Peyer's patch (tissue), 4 donors: ENCODE measurements at regions not wholly inside any gene's neighbourhood (a gene's known extent, or its start where the extent isn't known, plus 50 kb on each side); places are given as distances from the start of the nearest gene placed in this dataset.

Source experiments
- DNase-seq, 3 donors: peaks; one replicate each; pipeline ENCODE4 v3.0.0-alpha.2; 2017 to 2019
- H3K27ac ChIP-seq, 4 donors: fragments of 200-600 bp; sonication (generic); one replicate each; pipeline ENCODE4 v1.5.1; 2016 to 2019
- H3K27me3 ChIP-seq, 2 donors: fragments of 200-600 bp; sonication (generic); one replicate each; pipeline ENCODE4 v1.5.1; 2019
- H3K36me3 ChIP-seq, 3 donors: fragments of 200-600 bp; sonication (generic); one replicate each; pipeline ENCODE4 v1.5.1; 2016 to 2019
- H3K4me1 ChIP-seq, 4 donors: fragments of 200-600 bp; sonication (generic); one replicate each; pipeline ENCODE4 v1.5.1; 2016 to 2019
- H3K4me3 ChIP-seq, 4 donors: fragments of 200-600 bp; sonication (generic); 1 replicate in 3 of 4; 2 replicates in 1 of 4; pipeline ENCODE4 v1.5.1; 2016 to 2019; ENCODE audit warnings: mild to moderate bottlenecking in 1 of 4
- H3K9me3 ChIP-seq, 4 donors: fragments of 200-600 bp; sonication (generic); one replicate each; pipeline ENCODE4 v1.5.1; 2016 to 2019; ENCODE audit warnings: mild to moderate bottlenecking in 1 of 4
- POLR2A ChIP-seq, 2 donors: fragments of 450-650 bp; IDR thresholded peaks; one replicate each; pipeline ENCODE4 v1.5.1; 2017; ENCODE audit warnings: antibody characterized with exemption in 2 of 2, mild to moderate bottlenecking in 2 of 2, moderate library complexity in 2 of 2
- TF ChIP-seq, protein P1 (sequence below), 6 experiments: fragments of 450-650 bp in 4 of 6; fragments of 200-600 bp in 2 of 6; sonication (generic) in 1 of 6; IDR thresholded peaks; one replicate each; pipeline ENCODE4 v1.5.1; 2017 to 2019; ENCODE audit warnings: antibody characterized with exemption in 6 of 6, mild to moderate bottlenecking in 3 of 6, moderate library complexity in 1 of 6

- no peaks in the 10 kb centered on the region for H3K36me3 ChIP-seq
- H3K9me3 ChIP-seq = no peaks in the 10 kb centered on the region
- H3K4me3 ChIP-seq = no peak overlapping the region
- DNase-seq = no peak
- H3K4me1 ChIP-seq = peaks cover 0 to 3% (median 0%) of the 10 kb centered on the region in 4 donors
- H3K27ac ChIP-seq = no peak overlapping the region
- no peaks in the 10 kb centered on the region for H3K27me3 ChIP-seq
- TF ChIP-seq POLR2A (IDR thresholded peaks at IDR 0.05) = no peak
- TF ChIP-seq, protein P1, sequence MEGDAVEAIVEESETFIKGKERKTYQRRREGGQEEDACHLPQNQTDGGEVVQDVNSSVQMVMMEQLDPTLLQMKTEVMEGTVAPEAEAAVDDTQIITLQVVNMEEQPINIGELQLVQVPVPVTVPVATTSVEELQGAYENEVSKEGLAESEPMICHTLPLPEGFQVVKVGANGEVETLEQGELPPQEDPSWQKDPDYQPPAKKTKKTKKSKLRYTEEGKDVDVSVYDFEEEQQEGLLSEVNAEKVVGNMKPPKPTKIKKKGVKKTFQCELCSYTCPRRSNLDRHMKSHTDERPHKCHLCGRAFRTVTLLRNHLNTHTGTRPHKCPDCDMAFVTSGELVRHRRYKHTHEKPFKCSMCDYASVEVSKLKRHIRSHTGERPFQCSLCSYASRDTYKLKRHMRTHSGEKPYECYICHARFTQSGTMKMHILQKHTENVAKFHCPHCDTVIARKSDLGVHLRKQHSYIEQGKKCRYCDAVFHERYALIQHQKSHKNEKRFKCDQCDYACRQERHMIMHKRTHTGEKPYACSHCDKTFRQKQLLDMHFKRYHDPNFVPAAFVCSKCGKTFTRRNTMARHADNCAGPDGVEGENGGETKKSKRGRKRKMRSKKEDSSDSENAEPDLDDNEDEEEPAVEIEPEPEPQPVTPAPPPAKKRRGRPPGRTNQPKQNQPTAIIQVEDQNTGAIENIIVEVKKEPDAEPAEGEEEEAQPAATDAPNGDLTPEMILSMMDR (IDR thresholded peaks at IDR 0.05) = no peak
Measured at GRCh38 chr10:3551761-3552160, 233.2 kb downstream of the KLF6 start.

DNA sequence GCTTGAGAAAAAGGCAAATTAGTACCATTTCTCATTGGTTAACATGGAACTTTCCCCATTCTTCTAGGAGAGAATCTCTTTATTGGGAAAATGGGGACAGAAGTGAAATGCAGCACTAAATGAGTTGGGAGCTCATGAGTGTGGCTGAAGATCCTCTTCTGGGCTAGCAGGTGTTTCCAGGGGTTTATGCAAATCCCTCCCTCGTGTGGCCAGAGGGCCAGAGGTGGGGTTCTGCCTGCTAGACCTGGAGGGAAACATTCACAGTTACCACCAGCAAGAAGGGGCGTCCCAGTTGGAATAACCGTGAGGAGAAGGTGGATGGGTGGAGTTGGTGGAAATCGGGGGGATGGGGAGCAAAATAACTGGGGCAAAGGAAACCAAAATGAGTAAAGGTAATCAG is 235.9 kb downstream of the KLF6 start:
- no peaks in the 10 kb centered on the region for H3K4me1 ChIP-seq
- DNase-seq = no peak
- TF ChIP-seq, protein P1 (IDR thresholded peaks at IDR 0.05) = no peak
- no peak for TF ChIP-seq POLR2A (IDR thresholded peaks at IDR 0.05)
- H3K9me3 ChIP-seq = no peaks in the 10 kb centered on the region
- H3K27ac ChIP-seq = no peak overlapping the region
- H3K36me3 ChIP-seq = no peaks in the 10 kb centered on the region
- no peak overlapping the region for H3K4me3 ChIP-seq
- no peaks in the 10 kb centered on the region for H3K27me3 ChIP-seq

DNA sequence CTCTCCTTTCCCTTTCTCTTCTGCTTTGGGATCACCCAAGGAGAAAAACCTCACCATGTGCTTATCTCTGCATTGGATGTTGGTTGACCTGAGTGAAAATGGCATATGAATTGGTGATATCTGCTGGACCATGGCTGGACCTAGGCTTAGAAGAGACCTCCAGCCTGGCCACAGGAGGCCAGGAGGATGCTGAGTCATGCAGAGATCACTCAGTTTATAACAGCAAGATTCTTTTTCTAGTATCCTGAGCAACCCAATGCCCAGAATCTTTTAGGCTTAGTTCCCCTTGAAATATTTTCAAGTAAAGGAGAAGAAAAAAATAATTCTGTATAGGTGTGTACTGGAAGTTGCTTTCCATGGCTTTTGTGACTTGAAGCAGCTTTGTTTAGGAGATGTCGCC is 236.3 kb downstream of the KLF6 start:
- DNase-seq = no peak
- no peak overlapping the region for H3K4me3 ChIP-seq
- no peaks in the 10 kb centered on the region for H3K9me3 ChIP-seq
- no peak overlapping the region for H3K27ac ChIP-seq
- H3K36me3 ChIP-seq = no peaks in the 10 kb centered on the region
- H3K4me1 ChIP-seq = no peaks in the 10 kb centered on the region
- no peak for TF ChIP-seq POLR2A (IDR thresholded peaks at IDR 0.05)
- TF ChIP-seq, protein P1 (IDR thresholded peaks at IDR 0.05) = no peak
- H3K27me3 ChIP-seq = no peaks in the 10 kb centered on the region

DNA sequence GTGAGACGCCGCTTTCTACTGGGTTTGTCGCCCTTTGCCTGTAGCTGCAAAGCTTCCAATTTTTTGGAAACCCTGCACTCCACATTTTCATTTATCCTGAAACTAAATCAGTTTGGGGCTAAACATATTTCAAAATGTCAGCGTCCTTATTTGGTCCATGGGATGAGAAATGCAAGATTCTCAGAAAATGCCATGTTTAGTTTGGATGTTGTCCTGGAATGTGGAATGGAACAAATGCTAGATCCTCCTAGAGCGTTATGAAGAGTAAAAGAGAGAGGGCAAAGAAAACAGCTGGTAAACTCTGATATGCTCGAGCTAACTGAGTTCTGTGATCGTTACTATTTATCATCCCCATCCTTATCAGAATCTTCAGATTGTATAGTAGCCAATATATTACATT is 236.9 kb downstream of the KLF6 start:
- TF ChIP-seq, protein P1 (IDR thresholded peaks at IDR 0.05) = no peak
- TF ChIP-seq POLR2A (IDR thresholded peaks at IDR 0.05) = no peak
- peak overlapping the region in 1 of 4 donors; percentile 21 for H3K27ac ChIP-seq
- DNase-seq = no peak

DNA sequence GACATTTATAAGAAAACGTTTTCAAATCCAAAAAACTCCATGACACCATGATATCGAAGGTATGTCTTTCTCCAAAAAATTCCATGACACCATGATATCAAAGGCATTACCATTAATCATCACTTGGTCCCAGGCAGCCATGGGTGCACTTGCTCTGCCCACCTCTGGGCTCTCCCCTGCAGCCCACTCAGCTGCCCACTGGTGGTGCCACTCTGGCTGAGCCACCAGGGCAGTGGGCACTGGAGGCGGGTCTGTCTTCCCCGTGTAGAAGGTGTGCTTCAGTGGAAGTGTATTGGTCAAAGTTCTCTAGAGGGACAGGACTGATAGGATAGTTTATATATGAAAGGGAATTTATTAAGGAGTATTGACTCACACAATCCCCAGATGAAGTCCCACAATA is 240.4 kb downstream of the KLF6 start:
- no peaks in the 10 kb centered on the region for H3K27me3 ChIP-seq

More for the DNA sequence above, 236.9 kb downstream of the KLF6 start:
- Histone ChIP-seq H3K4me1 (no peaks in the 10 kb centered on the region), H3K9me3 (no peaks in the 10 kb centered on the region), H3K27me3 (no peaks in the 10 kb centered on the region), H3K4me3 (no peak overlapping the region), H3K36me3 (no peaks in the 10 kb centered on the region)

More for the DNA sequence above, 240.4 kb downstream of the KLF6 start:
- no peaks in the 10 kb centered on the region for H3K4me1 ChIP-seq
- H3K4me3 ChIP-seq = no peak overlapping the region
- H3K9me3 ChIP-seq = no peaks in the 10 kb centered on the region
- DNase-seq = no peak
- no peaks in the 10 kb centered on the region for H3K36me3 ChIP-seq
- no peak for TF ChIP-seq POLR2A (IDR thresholded peaks at IDR 0.05)
- TF ChIP-seq, protein P1 (IDR thresholded peaks at IDR 0.05) = no peak
- no peak overlapping the region for H3K27ac ChIP-seq
